ENCODE measurements at regions not wholly inside any gene's neighbourhood (a gene's known extent, or its start where the extent isn't known, plus 50 kb on each side); places are given as distances from the start of the nearest gene placed in this dataset.

GRCh38 chr5:162230348-162230747 is 162.8 kb downstream of the GABRG2 start:
- TF ChIP-seq CTCF (IDR thresholded peaks at IDR 0.05) = no peak
- DNase-seq = no peak
- Histone ChIP-seq H3K9me3 (peaks cover 0 to under 1% of the 10 kb centered on the region in 2 donors), H3K36me3 (no peaks in the 10 kb centered on the region), H3K27ac (no peak overlapping the region), H3K4me1 (no peaks in the 10 kb centered on the region), H3K4me3 (no peak overlapping the region), H3K27me3 (no peaks in the 10 kb centered on the region)
- intact Hi-C loops (cut with DNase I) = no loop called here
- ATAC-seq = no peak

- ATAC-seq = no peak
- no peak for DNase-seq
- Histone ChIP-seq H3K4me3 (no peak overlapping the region), H3K27ac (no peak overlapping the region), H3K27me3 (no peaks in the 10 kb centered on the region), H3K36me3 (no peaks in the 10 kb centered on the region), H3K9me3 (peaks cover 0 to 7% of the 10 kb centered on the region in 2 donors), H3K4me1 (no peaks in the 10 kb centered on the region)
- no peak for TF ChIP-seq CTCF (IDR thresholded peaks at IDR 0.05)
- intact Hi-C loops (cut with DNase I) = no loop called here
Observed at GRCh38 chr5:162231522-162231921, 163.9 kb downstream of the GABRG2 start.

GRCh38 chr5:162240734-162241133 is 173.2 kb downstream of the GABRG2 start:
- Histone ChIP-seq H3K27ac (no peak overlapping the region), H3K4me1 (no peaks in the 10 kb centered on the region), H3K27me3 (no peaks in the 10 kb centered on the region), H3K36me3 (no peaks in the 10 kb centered on the region), H3K4me3 (no peak overlapping the region), H3K9me3 (peaks cover 0 to 16% of the 10 kb centered on the region in 2 donors)
- ATAC-seq = no peak
- intact Hi-C loops (cut with DNase I) = no loop called here
- TF ChIP-seq CTCF (IDR thresholded peaks at IDR 0.05) = no peak
- no peak for DNase-seq

- Histone ChIP-seq H3K9me3 (peaks cover 0 to 5% of the 10 kb centered on the region in 2 donors), H3K27me3 (no peaks in the 10 kb centered on the region), H3K4me3 (no peak overlapping the region), H3K36me3 (no peaks in the 10 kb centered on the region), H3K27ac (no peak overlapping the region), H3K4me1 (no peaks in the 10 kb centered on the region)
- ATAC-seq (no peak), DNase-seq (no peak)
- no peak for TF ChIP-seq CTCF (IDR thresholded peaks at IDR 0.05)
- intact Hi-C loops (cut with DNase I) = no loop called here
Observed at GRCh38 chr5:162242416-162242815, 174.8 kb downstream of the GABRG2 start.

- Histone ChIP-seq H3K27ac (no peak overlapping the region), H3K4me3 (no peak overlapping the region), H3K36me3 (no peaks in the 10 kb centered on the region), H3K4me1 (no peaks in the 10 kb centered on the region), H3K27me3 (no peaks in the 10 kb centered on the region), H3K9me3 (no peaks in the 10 kb centered on the region)
- no peak for ATAC-seq
- no peak for DNase-seq
- no peak for TF ChIP-seq CTCF (IDR thresholded peaks at IDR 0.05)
- intact Hi-C loops (cut with DNase I) = no loop called here
Observed at GRCh38 chr5:162243651-162244050, 176.1 kb downstream of the GABRG2 start.

All from left lung (tissue), 4 donors.